Osteocyte (in vitro differentiated cells): ENCODE measurements at regions not wholly inside any gene's neighbourhood (a gene's known extent, or its start where the extent isn't known, plus 50 kb on each side); places are given as distances from the start of the nearest gene placed in this dataset.
"Not testable (repeated sequence)": the region's sequence is repeated elsewhere in the genome, so short reads cannot be mapped to it uniquely, and the experiment has no call there.

Source experiments
- DNase-seq: peaks from one replicate; pipeline ENCODE4 v3.0.0; 2021; ENCODE audit warnings: mixed read lengths; ENCODE audit not compliant: unreplicated experiment; ENCODE audit errors: extremely low spot score
- H3K27ac Mint-ChIP-seq: one replicate; pipeline ENCODE4 v1.8.0; 2021; ENCODE audit warnings: mild to moderate bottlenecking, mixed read lengths; ENCODE audit not compliant: unreplicated experiment
- H3K27me3 Mint-ChIP-seq: one replicate; pipeline ENCODE4 v1.8.0; 2021; ENCODE audit warnings: mixed read lengths; ENCODE audit not compliant: unreplicated experiment
- H3K36me3 Mint-ChIP-seq: one replicate; pipeline ENCODE4 v1.8.0; 2021; ENCODE audit warnings: mixed read lengths; ENCODE audit not compliant: unreplicated experiment
- H3K4me1 Mint-ChIP-seq: one replicate; pipeline ENCODE4 v1.8.0; 2021; ENCODE audit warnings: mixed read lengths; ENCODE audit not compliant: unreplicated experiment
- H3K4me3 Mint-ChIP-seq: one replicate; pipeline ENCODE4 v1.8.0; 2021; ENCODE audit warnings: mild to moderate bottlenecking, moderate library complexity, mixed read lengths; ENCODE audit not compliant: unreplicated experiment
- H3K9me3 Mint-ChIP-seq: one replicate; pipeline ENCODE4 v1.8.0; 2021; ENCODE audit warnings: mixed read lengths; ENCODE audit not compliant: unreplicated experiment
- TF ChIP-seq, protein P1 (sequence below): fragments of 200-600 bp; sonication (generic); IDR thresholded peaks from 2 replicates; pipeline ENCODE4 v1.5.0; 2021; ENCODE audit warnings: antibody characterized with exemption, mild to moderate bottlenecking, moderate library complexity

DNA sequence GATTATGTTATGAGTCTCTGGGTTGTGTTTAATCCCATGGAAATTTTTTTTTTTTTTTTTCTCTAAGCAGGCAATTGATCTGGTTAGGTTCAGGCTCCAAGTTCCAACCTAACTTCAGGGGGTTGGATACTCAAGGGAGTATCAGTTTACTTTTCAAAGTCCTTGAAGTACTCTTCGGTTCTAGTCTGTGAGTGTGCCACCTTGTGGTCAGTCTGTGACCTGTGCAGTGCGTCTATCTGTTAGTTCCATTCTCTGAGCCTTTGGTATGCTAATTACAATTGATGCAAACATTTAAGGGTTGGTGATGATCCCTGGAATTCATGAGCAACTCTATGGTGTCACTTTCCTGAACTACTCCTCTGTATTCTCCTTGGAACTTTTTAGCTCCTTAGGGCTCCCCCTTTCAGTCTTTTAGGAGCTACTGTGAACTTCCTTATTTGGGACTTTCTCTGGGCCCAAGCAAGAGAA lies 342.0 kb downstream of the SOX4 start:
- no peak overlapping the region for H3K27ac Mint-ChIP-seq
- H3K9me3 Mint-ChIP-seq, result peaks cover 14% of the 10 kb centered on the region
- TF ChIP-seq, protein P1, sequence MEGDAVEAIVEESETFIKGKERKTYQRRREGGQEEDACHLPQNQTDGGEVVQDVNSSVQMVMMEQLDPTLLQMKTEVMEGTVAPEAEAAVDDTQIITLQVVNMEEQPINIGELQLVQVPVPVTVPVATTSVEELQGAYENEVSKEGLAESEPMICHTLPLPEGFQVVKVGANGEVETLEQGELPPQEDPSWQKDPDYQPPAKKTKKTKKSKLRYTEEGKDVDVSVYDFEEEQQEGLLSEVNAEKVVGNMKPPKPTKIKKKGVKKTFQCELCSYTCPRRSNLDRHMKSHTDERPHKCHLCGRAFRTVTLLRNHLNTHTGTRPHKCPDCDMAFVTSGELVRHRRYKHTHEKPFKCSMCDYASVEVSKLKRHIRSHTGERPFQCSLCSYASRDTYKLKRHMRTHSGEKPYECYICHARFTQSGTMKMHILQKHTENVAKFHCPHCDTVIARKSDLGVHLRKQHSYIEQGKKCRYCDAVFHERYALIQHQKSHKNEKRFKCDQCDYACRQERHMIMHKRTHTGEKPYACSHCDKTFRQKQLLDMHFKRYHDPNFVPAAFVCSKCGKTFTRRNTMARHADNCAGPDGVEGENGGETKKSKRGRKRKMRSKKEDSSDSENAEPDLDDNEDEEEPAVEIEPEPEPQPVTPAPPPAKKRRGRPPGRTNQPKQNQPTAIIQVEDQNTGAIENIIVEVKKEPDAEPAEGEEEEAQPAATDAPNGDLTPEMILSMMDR, result peak; percentile 48
- H3K4me3 Mint-ChIP-seq, result no peak overlapping the region
- no peaks in the 10 kb centered on the region for H3K27me3 Mint-ChIP-seq
- H3K4me1 Mint-ChIP-seq, result no peaks in the 10 kb centered on the region
- no peak for DNase-seq
- peaks cover 7% of the 10 kb centered on the region for H3K36me3 Mint-ChIP-seq

DNA sequence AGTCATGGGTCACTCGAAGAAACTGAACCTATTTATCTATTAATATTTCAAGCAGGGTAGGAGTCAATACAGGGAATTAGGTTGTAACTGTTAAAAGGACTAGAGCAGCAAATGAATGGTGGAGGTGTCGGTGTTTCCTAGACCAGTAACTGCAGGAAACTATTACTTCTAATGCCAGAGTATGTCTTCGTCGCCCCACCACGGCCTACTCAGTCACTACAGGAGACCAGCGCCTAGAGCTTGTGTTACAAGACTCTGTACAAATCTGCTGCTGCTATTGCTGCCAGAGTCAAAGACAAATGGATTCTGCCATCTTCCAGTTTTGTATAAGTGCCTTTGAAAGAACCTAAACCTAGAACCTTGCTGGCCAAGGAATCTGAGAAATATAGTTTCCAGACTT lies 343.9 kb downstream of the SOX4 start:
- Mint-ChIP-seq H3K36me3 (peaks cover 6% of the 10 kb centered on the region), H3K27ac (no peak overlapping the region), H3K4me1 (peaks cover 2% of the 10 kb centered on the region), H3K9me3 (peaks cover 10% of the 10 kb centered on the region), H3K27me3 (no peaks in the 10 kb centered on the region), H3K4me3 (no peak overlapping the region)
- no peak for DNase-seq
- TF ChIP-seq, protein P1, result peak; percentile 6

DNA sequence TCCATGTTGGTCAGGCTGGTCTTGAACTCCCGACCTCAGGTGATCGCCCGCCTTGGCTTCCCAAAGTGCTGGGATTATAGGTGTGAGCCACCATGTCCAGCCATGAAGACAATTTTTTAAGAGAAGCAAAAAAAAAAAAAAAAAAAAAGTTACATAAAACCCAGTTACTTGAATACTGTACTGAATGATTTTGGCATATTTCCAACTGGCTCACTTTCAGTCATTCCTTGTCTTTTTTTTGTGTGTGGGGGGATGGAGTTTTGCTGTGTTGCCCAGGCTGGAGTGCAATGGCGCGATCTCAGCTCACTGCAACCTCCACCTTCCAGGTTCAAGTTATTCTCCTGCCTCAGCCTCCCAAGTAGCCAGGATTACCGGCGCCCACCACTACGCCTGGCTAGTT lies 345.5 kb downstream of the SOX4 start:
- not testable (repeated sequence) for H3K4me3 Mint-ChIP-seq, H3K4me1 Mint-ChIP-seq, H3K36me3 Mint-ChIP-seq, H3K27ac Mint-ChIP-seq, DNase-seq, H3K27me3 Mint-ChIP-seq
- peaks cover 10% of the 10 kb centered on the region for H3K9me3 Mint-ChIP-seq

DNA sequence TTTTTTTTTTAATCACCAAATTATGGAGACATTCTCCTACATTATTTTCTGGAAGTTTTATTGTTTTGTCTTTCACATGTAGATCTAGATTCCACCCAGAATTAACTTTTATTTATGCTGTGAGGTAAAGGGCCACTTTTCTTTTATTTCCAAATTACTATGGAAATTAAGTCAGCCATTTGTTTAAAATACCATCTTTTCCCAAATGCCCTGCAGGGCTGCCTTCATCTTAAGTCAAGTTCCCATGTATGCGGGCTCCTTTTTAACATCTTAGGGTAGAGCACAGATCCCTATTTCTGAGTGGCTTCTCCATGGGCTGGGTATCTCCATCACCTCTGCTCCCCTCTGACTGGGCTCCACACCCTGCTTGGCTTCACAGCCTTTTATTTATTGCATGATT lies 348.4 kb downstream of the SOX4 start:
- H3K9me3 Mint-ChIP-seq, result no peaks in the 10 kb centered on the region
- no peak for DNase-seq
- no peaks in the 10 kb centered on the region for H3K36me3 Mint-ChIP-seq
- H3K4me3 Mint-ChIP-seq, result no peak overlapping the region
- H3K4me1 Mint-ChIP-seq, result peaks cover 22% of the 10 kb centered on the region
- TF ChIP-seq, protein P1, result no peak
- H3K27ac Mint-ChIP-seq, result no peak overlapping the region
- no peaks in the 10 kb centered on the region for H3K27me3 Mint-ChIP-seq

DNA sequence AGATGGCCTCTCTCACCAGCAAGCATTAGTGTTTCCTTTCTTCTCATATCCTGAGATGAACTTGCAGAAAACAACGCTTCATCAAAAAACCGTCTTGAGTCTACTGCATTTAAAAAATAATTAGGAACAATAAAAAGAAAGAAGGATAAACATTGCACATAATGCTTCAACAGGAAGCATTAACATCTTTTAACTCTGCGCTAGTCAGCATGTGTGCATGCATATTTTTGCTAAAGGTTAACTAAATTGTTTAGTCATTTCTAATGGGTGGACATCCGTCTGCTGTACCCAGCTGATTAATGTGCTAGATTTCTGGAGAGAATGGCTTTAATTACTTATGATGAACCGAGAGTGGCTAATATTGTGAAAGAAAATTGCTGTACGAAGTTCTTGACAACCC lies 349.3 kb downstream of the SOX4 start:
- no peaks in the 10 kb centered on the region for H3K36me3 Mint-ChIP-seq
- H3K4me1 Mint-ChIP-seq, result peaks cover 32% of the 10 kb centered on the region
- H3K27me3 Mint-ChIP-seq, result no peaks in the 10 kb centered on the region
- H3K9me3 Mint-ChIP-seq, result no peaks in the 10 kb centered on the region
- no peak overlapping the region for H3K27ac Mint-ChIP-seq
- H3K4me3 Mint-ChIP-seq, result no peak overlapping the region
- no peak for DNase-seq
- TF ChIP-seq, protein P1, result no peak

DNA sequence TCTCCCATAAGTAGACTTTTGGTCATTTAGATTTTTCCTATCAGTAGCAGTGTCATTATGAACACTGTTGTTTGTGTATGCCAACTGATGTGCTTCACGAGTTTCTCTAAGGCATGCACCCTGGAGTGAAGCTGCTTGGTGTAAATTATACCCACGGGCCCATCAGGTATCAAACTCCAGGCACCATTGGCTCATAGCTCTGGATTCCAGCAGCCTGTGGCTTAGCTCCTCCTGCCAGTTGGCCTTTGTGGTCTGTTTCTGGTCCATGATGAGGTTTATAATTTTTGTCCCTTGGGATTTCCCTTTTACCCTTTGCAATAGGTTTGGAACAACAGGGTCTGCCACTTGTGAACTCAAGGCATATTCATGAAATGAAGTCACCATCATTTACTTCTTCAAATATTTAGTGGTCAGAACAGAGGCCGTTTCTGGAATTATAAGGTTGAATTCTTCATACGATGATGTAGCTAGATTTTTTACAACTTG lies 350.5 kb downstream of the PRL start:
- H3K4me3 Mint-ChIP-seq, result no peak overlapping the region
- H3K36me3 Mint-ChIP-seq, result no peaks in the 10 kb centered on the region
- peak overlapping the region; percentile 69 for H3K27ac Mint-ChIP-seq
- no peaks in the 10 kb centered on the region for H3K27me3 Mint-ChIP-seq
- TF ChIP-seq, protein P1, result no peak
- H3K4me1 Mint-ChIP-seq, result peaks cover 58% of the 10 kb centered on the region
- no peaks in the 10 kb centered on the region for H3K9me3 Mint-ChIP-seq
- DNase-seq, result no peak

DNA sequence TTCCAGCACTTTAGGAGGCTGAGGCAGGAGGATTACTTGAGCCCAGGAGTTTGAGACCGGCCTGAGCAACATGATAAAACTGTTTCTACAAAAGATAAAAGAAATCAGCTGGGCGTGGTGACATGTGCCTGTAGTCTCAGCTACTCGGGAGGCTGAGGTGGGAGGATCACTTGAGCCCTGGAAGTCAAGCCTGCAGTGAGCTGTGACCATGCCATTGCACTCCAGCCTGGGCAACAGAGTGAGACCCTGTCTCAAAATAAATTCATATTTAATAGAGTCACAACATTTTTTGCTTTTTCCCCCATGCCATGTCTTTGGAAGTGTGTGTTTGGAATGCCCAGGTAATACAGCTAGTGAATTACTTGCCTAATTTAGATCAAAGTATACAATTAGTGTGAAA lies 349.6 kb downstream of the PRL start:
- H3K36me3 Mint-ChIP-seq, DNase-seq, H3K4me3 Mint-ChIP-seq, H3K27me3 Mint-ChIP-seq, H3K9me3 Mint-ChIP-seq: not testable (repeated sequence)
- Mint-ChIP-seq H3K27ac (peak overlapping the region; percentile 70), H3K4me1 (peaks cover 65% of the 10 kb centered on the region)
